ENCODE measurements at regions not wholly inside any gene's neighbourhood (a gene's known extent, or its start where the extent isn't known, plus 50 kb on each side); places are given as distances from the start of the nearest gene placed in this dataset.

- TF ChIP-seq CTCF (IDR thresholded peaks at IDR 0.05 in 8 of 11, conservative IDR thresholded peaks at IDR 0.05 in 3 of 11) (no peak), POLR2AphosphoS5 (IDR thresholded peaks at IDR 0.05) (no peak)
These were observed 215.5 kb upstream of the KCNMB2 start for GRCh38 chr3:178320456-178321351.

Data from spleen (tissue), 7 donors.